GM12878 (cell line): ENCODE measurements at regions not wholly inside any gene's neighbourhood (a gene's known extent, or its start where the extent isn't known, plus 50 kb on each side); places are given as distances from the start of the nearest gene placed in this dataset.

Source experiments
- ATAC-seq: fragments of 200-7000 bp; cut with Tn5 transposase; 3 replicates; pipeline ENCODE4 v1.9.1; 2020; ENCODE audit warnings: mild to moderate bottlenecking, moderate library complexity
- BruUV-seq: library from RNA; stranded (reverse); fragments of 400-500 nt; replicated peaks from 2 replicates; lab custom pipeline; 2021; lab: Mats Ljungman, UMichigan
- CTCF ChIA-PET: fragments of 300-600 bp; sonication (Branson Sonifier 250); formaldehyde crosslinking; extraction: SDS; loops from one replicate; lab custom pipeline; 2021; ENCODE audit warnings: inconsistent platforms; lab: Yijun Ruan, JAX
- POLR2A ChIA-PET: fragments of 350-600 bp; formaldehyde crosslinking; extraction: SDS; loops from one replicate; lab custom pipeline; 2021; ENCODE audit warnings: inconsistent platforms; lab: Charles Lee
- RAD21 ChIA-PET: fragments of 300-600 bp; sonication (Branson Sonifier 250); formaldehyde crosslinking; loops from one replicate; lab custom pipeline; 2023; ENCODE audit warnings: antibody characterized with exemption; ENCODE audit not compliant: unreplicated experiment; lab: Charles Lee
- SMC1A ChIA-PET: fragments of 300-600 bp; sonication (Branson Sonifier 250); formaldehyde crosslinking; loops from one replicate; lab custom pipeline; 2023; ENCODE audit not compliant: unreplicated experiment, uncharacterized antibody; lab: Charles Lee
- DNase-seq: peaks from one replicate; pipeline ENCODE4 v3.0.0-alpha.2; 2011; ENCODE audit warnings: low read depth, low spot score
- FAIRE-seq: peaks from 3 replicates; lab custom pipeline; 2011; peaks lifted over from hg19 to GRCh38; lab: Jason Lieb, UNC
- H2AFZ ChIP-seq: 2 replicates; pipeline ENCODE4 v1.6.0; 2011; ENCODE audit warnings: low read depth, low read length, control low read depth; ENCODE audit not compliant: control insufficient read depth
- H3K27ac ChIP-seq: 2 replicates; pipeline ENCODE4 v1.5.1; 2011; ENCODE audit warnings: control low read depth; ENCODE audit not compliant: control insufficient read depth, insufficient read depth
- H3K27me3 ChIP-seq, 2 experiments: replicated peaks in 1 of 2; 2 replicates each; pipeline versions ENCODE4 v1.6.0 to v1.6.1; 2011; ENCODE audit warnings: low read length in 1 of 2; ENCODE audit not compliant: control insufficient read depth in 2 of 2, insufficient read depth in 2 of 2
- H3K36me3 ChIP-seq, 2 experiments: 2 replicates each; pipeline ENCODE4 v1.5.1; 2011; ENCODE audit warnings: low read length in 1 of 2; ENCODE audit not compliant: control insufficient read depth in 2 of 2, insufficient read depth in 2 of 2
- H3K4me1 ChIP-seq: 2 replicates; pipeline ENCODE4 v1.6.1; 2011; ENCODE audit warnings: mild to moderate bottlenecking, low read length, moderate library complexity, mixed read lengths; ENCODE audit not compliant: control insufficient read depth, insufficient read depth
- H3K4me2 ChIP-seq: 2 replicates; pipeline ENCODE4 v1.6.0; 2011; ENCODE audit warnings: control low read depth; ENCODE audit not compliant: control insufficient read depth, insufficient read depth
- H3K4me3 ChIP-seq: fragments of 200-600 bp; sonication (generic); 2 replicates; pipeline ENCODE4 v1.5.1; 2016
- H3K79me2 ChIP-seq: 2 replicates; pipeline ENCODE4 v1.6.0; 2011; ENCODE audit warnings: low read length; ENCODE audit not compliant: control insufficient read depth, insufficient read depth
- H3K9ac ChIP-seq: 2 replicates; pipeline ENCODE4 v1.8.0; 2011; ENCODE audit warnings: low read length, control low read depth, mixed read lengths; ENCODE audit not compliant: control insufficient read depth, insufficient read depth
- H3K9me3 ChIP-seq: replicated peaks from 3 replicates; pipeline ENCODE4 v1.5.1; 2011; ENCODE audit warnings: mild to moderate bottlenecking, low read length; ENCODE audit not compliant: control insufficient read depth, insufficient read depth
- H4K20me1 ChIP-seq: 2 replicates; pipeline ENCODE4 v1.6.0; 2011; ENCODE audit not compliant: control insufficient read depth, insufficient read depth
- CUX1 ChIP-seq: IDR thresholded peaks from 2 replicates; pipeline ENCODE4 v1.6.1; 2012; ENCODE audit warnings: improper control_type of control experiment, low read depth, low read length; ENCODE audit not compliant: insufficient replicate concordance
- GATAD2B ChIP-seq: fragments of 450-650 bp; conservative IDR thresholded peaks from 2 replicates; pipeline ENCODE4 v1.6.1; 2017; ENCODE audit warnings: low read depth, mild to moderate bottlenecking, moderate library complexity
- LARP7 ChIP-seq: fragments of 450-650 bp; IDR thresholded peaks from 2 replicates; pipeline ENCODE4 v1.6.1; 2017; ENCODE audit warnings: mild to moderate bottlenecking
- MEF2B ChIP-seq: fragments of 450-650 bp; IDR thresholded peaks from 2 replicates; pipeline ENCODE4 v1.6.1; 2018; ENCODE audit warnings: mild to moderate bottlenecking, moderate library complexity; ENCODE audit not compliant: partially characterized antibody, poor library complexity, severe bottlenecking
- MTA2 ChIP-seq: fragments of 450-650 bp; IDR thresholded peaks from 2 replicates; pipeline ENCODE4 v1.6.1; 2016; ENCODE audit warnings: low read depth, mild to moderate bottlenecking, moderate library complexity
- MTA3 ChIP-seq: IDR thresholded peaks from 2 replicates; pipeline ENCODE4 v1.6.1; 2012; ENCODE audit warnings: low read length, inconsistent platforms, borderline replicate concordance
- NFXL1 ChIP-seq: fragments of 450-650 bp; IDR thresholded peaks from 2 replicates; pipeline ENCODE4 v1.6.1; 2017; ENCODE audit warnings: antibody characterized with exemption, mild to moderate bottlenecking, borderline replicate concordance
- NRF1 ChIP-seq: conservative IDR thresholded peaks from 2 replicates; pipeline ENCODE4 v1.6.1; 2011; ENCODE audit warnings: mild to moderate bottlenecking, low read depth, low read length, improper control_type of control experiment
- POU2F2 ChIP-seq: IDR thresholded peaks from 3 replicates; pipeline ENCODE4 v1.6.1; 2011; ENCODE audit warnings: low read depth, mild to moderate bottlenecking, low read length, borderline replicate concordance
- TARDBP ChIP-seq: IDR thresholded peaks from 2 replicates; pipeline ENCODE4 v1.6.1; 2016; ENCODE audit warnings: borderline replicate concordance
- ZSCAN29 ChIP-seq: fragments of 450-650 bp; IDR thresholded peaks from 2 replicates; pipeline ENCODE4 v1.6.1; 2017; ENCODE audit warnings: mild to moderate bottlenecking, moderate library complexity
- WGBS: methylation state at CpG from one replicate; pipeline ENCODE4 v1.1.6; 2016; ENCODE audit warnings: low lambda C conversion rate; ENCODE audit not compliant: insufficient replicate concordance, insufficient coverage; ENCODE audit errors: missing lambda C conversion rate; 5-methylcytosine and 5-hydroxymethylcytosine counted together
- in situ Hi-C: fragments of 300-500 bp; cut with MboI; formaldehyde crosslinking; loops from 9 replicates; pipeline ENCODE4 v1.14.3; 2018; ENCODE audit warnings: mixed read lengths
- intact Hi-C: fragments of 100-400 bp; cut with micrococcal nuclease; formaldehyde crosslinking; loops from one replicate; pipeline ENCODE4 v1.14.2; 2022; ENCODE audit not compliant: unreplicated experiment
- TF ChIP-seq, protein P1 (sequence below): fragments of 450-650 bp; IDR thresholded peaks from 2 replicates; pipeline ENCODE4 v1.6.1; 2017; ENCODE audit warnings: borderline replicate concordance

DNA sequence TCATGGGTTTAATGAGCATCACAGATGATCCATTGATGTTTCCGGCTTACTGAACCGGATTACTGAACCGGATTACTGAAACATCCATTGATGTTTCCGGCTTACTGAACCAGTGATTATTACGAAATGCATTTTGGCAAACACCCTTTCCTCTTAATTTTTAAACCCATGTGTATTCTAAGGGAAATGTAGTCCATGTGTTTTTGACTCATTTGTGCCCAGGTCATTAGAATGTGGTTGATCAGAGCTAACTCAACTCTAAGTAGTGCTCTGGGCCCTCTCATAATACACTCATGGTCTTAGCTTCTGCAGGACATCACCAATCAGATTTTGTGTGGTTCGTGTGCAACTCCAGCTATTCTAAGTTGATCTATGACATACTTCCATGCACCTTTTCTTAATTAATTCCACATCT, 141.6 kb downstream of the SPATA18 start (continued):
- TF ChIP-seq, protein P1, sequence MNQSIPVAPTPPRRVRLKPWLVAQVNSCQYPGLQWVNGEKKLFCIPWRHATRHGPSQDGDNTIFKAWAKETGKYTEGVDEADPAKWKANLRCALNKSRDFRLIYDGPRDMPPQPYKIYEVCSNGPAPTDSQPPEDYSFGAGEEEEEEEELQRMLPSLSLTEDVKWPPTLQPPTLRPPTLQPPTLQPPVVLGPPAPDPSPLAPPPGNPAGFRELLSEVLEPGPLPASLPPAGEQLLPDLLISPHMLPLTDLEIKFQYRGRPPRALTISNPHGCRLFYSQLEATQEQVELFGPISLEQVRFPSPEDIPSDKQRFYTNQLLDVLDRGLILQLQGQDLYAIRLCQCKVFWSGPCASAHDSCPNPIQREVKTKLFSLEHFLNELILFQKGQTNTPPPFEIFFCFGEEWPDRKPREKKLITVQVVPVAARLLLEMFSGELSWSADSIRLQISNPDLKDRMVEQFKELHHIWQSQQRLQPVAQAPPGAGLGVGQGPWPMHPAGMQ: no peak
- TF ChIP-seq LARP7: no peak
- TF ChIP-seq MEF2B: no peak
- no peak for TF ChIP-seq TARDBP
- TF ChIP-seq ZSCAN29: no peak
- TF ChIP-seq POU2F2: no peak
- TF ChIP-seq MTA3: no peak
- TF ChIP-seq NRF1: no peak
- TF ChIP-seq, all 136 proteins: peak for 0

DNA sequence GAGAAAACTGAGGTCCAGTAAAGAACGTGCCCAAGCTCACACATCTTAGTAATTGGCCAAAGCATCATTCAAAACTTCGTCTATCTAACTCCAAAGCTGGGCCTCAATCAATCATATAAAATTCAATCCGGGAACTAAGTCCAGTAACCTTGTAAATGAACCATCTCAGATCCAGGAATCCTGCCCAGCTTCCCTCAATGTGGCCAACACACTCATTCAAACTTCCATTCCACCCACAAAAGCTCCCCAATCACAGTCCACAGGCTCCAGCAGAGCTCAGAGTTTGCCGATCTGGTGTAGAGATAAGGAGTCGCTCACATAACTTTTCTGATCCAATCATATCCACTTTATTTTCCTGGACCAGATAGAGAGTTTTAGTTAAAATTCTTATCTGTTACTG, 144.8 kb downstream of the SPATA18 start:
- Histone ChIP-seq H3K4me2 (no peak overlapping the region), H3K27me3 (no peaks in the 10 kb centered on the region), H3K79me2 (no peaks in the 10 kb centered on the region), H3K9me3 (no peaks in the 10 kb centered on the region), H3K36me3 (no peaks in the 10 kb centered on the region), H4K20me1 (no peaks in the 10 kb centered on the region), H3K9ac (no peak overlapping the region), H2AFZ (no peak overlapping the region), H3K4me3 (no peak overlapping the region), H3K4me1 (no peaks in the 10 kb centered on the region), H3K27ac (no peak overlapping the region)
- in situ Hi-C loops (no loop called here), intact Hi-C loops (no loop called here)
- WGBS: 18% methylated on average over 5 of the region's 5 CpGs
- no peak for TF ChIP-seq CUX1
- no peak for TF ChIP-seq NFXL1
- no peak for TF ChIP-seq MTA2
- TF ChIP-seq GATAD2B: no peak
- ATAC-seq (no peak), DNase-seq (no peak), FAIRE-seq (no peak)
- ChIA-PET SMC1A (no interaction called here), CTCF (no interaction called here), RAD21 (no interaction called here), POLR2A (no interaction called here)
- no TSS peak for BruUV-seq
